Right lung (tissue), 2 donors: ENCODE measurements at regions not wholly inside any gene's neighbourhood (a gene's known extent, or its start where the extent isn't known, plus 50 kb on each side); places are given as distances from the start of the nearest gene placed in this dataset.
A peak's percentile ranks its signal among the peaks of the same experiment; 100 is the strongest.

Source experiments
- DNase-seq, 2 donors: peaks; one replicate each; pipeline ENCODE4 v3.0.0-alpha.2; 2013

GRCh38 chr2:236717120-236717519, 147.5 kb downstream of the ACKR3 start:
- DNase-seq: no peak

- DNase-seq: no peak
Observed at GRCh38 chr2:236717729-236718128, 148.1 kb downstream of the ACKR3 start.

GRCh38 chr2:236718207-236718992, 148.8 kb downstream of the ACKR3 start:
- no peak for DNase-seq

DNA sequence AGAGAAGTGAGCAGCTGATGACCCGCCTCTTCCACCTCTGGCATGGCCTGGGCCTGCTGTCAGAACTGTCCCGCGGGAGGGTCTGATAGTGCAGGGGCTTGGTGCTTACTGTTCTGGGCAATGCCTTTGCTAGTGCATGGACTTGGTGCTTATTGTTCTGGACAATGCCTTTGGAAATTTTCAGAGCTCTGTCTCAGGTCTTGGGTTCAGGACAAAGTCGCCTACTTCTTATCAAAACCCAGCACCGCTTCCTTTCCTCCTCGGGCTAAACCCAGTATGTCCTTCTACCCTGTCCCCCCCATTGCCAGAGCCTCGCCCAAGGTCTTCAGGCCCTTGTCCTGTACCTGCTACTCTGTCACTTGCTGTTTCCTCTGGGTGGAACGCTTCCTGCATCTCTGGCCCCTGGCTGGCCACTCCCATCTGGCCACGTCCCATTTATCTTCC, 149.6 kb downstream of the ACKR3 start:
- DNase-seq: no peak

- no peak for DNase-seq
Observed at GRCh38 chr2:236720974-236721540, 151.4 kb downstream of the ACKR3 start.

- DNase-seq: no peak
Observed at GRCh38 chr2:236724200-236724599, 154.6 kb downstream of the ACKR3 start.

- no peak for DNase-seq
Observed at GRCh38 chr2:236726701-236727450, 157.3 kb downstream of the ACKR3 start.

- no peak for DNase-seq
Observed at GRCh38 chr2:236728916-236729670, 159.5 kb downstream of the ACKR3 start.

- DNase-seq: no peak
Observed at GRCh38 chr2:236730393-236730792, 160.8 kb downstream of the ACKR3 start.

DNA sequence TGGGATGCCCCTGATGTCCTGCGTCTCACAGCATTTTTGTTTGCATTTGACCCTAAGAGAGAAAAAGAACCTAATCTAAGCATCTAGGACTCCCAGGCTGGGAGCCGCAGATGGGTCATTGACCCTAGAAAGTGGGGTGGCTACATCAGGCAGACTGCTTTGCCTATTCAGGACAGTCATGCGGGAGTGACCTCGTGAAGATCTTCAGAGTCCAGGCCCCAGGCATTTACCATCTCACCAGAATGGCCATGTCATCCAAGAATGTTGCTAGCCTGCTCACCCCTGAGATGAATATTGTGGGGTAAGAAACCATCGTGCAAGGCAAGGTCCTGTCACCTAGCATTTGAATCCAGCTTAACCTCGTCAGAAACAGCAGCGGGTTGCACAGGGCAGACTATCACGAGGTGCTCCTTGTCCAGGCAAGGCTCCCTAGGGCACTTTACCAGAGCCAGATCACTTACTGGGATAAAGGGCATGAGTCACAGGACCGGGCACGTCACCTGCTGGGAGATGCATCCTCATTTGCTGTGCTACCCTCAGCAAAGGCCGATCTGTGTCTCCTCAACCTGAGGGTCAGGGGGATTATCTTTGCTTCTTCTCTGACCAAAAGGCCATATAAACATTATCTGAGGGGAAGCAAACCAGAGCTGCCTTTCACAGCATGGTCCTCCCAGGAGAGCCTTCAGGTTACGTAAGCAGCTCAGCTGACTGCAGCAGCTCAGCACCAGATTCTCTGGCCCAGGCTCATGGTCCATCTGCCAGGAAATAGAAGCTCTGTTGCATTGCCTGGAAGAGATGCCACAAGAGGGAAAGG, 162.3 kb downstream of the ACKR3 start:
- no peak for DNase-seq

GRCh38 chr2:236733156-236733555, 163.5 kb downstream of the ACKR3 start:
- no peak for DNase-seq

- no peak for DNase-seq
Observed at GRCh38 chr2:236735825-236736238, 166.2 kb downstream of the ACKR3 start.

DNA sequence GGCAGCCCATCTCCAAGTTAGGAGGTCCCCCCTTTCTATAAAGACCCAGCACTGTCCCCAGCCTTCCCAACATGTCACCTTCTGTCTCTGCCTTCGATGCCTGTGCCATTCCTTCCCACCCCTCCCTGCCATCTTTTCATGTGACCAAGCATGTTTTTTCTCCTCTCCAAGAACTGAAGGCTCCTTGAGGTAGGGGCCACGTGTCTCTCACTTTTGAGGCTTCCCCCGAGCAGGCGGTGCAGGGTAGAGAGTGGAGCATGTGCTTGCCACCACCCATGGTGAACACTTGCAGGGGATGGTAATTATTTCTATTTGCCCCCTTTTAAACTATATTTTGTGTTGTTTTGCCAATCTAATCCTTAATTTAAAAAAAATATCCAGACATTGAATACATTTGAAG, 168.4 kb downstream of the ACKR3 start:
- no peak for DNase-seq

DNA sequence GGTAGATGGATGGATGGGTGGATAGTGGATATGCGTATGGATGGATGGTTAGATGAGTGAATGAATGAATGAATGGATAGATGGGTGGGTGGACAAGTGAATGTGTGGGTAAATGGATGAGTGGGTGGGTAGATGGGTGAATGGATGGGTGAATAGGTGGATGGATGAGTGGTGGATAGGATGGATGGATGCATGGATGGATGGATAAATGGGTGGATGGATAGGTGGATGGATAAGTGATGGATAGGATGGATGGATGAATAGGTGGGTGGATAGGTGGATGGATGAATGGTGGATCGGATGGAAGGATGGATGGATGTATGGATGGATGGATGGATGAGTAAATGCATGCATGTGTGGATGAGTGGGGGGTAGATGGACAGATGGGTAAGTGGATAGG, 169.3 kb downstream of the ACKR3 start:
- no peak for DNase-seq

DNA sequence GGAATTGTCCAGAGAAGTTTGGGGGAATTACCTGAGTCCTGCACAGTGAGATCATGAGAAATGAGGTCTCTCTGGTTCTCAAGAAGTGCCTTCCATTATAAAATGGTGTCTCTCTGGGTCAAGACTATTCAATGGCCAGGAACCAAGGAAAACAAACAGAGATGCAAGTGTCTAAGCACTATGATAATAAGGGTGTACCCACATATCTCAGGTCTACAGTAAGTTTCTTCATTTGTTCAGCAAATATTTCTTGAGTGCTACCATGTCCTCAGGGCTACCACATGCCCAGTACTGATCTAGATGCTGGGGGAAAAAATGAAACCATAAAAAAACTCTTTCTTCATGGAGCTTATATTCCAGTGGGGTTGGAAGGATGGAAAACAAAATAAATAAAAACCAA, 170.0 kb downstream of the ACKR3 start:
- no peak for DNase-seq

DNA sequence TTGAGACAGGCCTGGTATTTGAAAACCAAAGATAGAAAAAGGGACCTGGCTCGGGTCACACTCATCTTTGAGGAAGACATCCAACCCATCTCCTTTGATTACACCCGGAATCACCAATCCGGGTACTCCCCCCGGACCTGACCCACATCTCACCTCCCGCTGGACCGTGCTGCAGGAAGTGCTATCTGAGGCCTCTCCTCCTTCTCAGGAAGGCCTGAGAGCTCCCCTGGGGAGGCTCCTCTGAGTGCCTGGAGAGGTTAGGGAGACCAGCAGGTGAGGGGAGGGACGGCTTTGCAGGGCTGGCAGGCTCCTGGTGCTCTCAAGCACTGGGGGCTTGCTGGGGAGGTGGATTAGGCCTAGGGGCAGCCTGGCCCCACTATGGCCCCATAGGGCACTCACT, 170.9 kb downstream of the ACKR3 start:
- DNase-seq: no peak

GRCh38 chr2:236743039-236743920, 173.7 kb downstream of the ACKR3 start:
- peak; percentile 48 to 52 for DNase-seq

DNA sequence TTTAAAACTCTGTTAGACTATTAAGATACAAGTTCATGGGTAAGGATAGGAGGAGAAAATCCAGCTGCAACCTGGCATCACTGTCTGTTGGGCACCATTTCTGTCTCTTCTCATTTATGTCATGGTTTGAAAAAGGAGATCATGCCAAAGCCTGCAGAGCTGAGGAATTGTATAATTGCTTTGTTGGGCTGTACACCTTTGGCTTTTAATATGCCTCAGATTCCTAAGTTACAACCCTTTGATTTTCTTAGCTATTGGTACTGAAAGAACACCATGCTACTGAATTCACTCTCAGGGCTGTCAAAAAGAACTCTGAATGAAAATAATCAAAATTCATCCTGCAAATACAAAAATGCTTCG, 174.3 kb downstream of the ACKR3 start:
- DNase-seq: no peak

DNA sequence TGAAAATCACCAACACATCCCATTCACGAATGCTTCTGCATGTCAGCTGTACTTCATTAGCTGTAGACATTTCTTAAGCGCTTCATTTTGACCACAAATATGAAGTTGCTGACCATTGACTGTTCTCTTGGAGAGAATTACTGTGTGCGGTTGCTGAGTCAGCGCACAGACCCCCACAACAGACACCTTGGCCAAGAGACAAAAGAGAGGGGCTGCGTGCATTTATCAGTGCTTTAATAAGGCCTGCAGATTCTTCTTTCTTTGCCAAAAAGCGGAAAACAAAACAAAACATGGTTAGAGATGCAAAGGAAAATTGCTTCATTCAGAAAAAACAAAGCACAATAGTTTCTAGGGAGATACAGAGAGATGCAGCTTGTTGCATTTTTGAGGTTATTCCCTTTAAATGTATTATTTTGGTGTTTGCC, 174.7 kb downstream of the ACKR3 start:
- DNase-seq: peak; percentile 71 to 77

DNA sequence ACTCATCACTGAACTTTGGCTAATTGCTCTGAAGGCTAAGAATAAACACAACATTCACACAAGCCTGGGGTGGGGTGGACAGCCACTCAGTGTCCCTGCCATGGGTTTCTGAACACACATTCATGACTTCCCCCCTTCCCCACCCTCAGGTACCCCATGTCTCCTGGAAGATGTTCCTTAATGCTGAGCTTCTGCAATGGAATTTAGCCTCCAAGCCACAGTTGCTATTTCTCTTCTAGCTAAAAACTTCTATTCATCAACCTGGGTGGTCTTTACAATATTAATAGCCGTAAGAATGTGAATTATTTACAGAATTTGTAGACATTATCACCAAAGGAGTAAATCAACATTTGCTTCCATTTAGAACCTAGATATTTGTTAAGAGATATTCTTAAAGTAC, 175.1 kb downstream of the ACKR3 start:
- DNase-seq: no peak
